Neural progenitor cell (in vitro differentiated cells): ENCODE measurements at regions not wholly inside any gene's neighbourhood (a gene's known extent, or its start where the extent isn't known, plus 50 kb on each side); places are given as distances from the start of the nearest gene placed in this dataset.

ENCODE experiments used
- EZH2 ChIP-seq: fragments of 200-600 bp; sonication (generic); IDR thresholded peaks from 2 replicates; pipeline ENCODE4 v1.6.1; 2017; ENCODE audit warnings: antibody characterized with exemption, mild to moderate bottlenecking, moderate library complexity
- EZH2phosphoT487 ChIP-seq: fragments of 200-600 bp; sonication (generic); IDR thresholded peaks from 2 replicates; pipeline ENCODE4 v1.6.1; 2017; ENCODE audit warnings: antibody characterized with exemption
- TF ChIP-seq, protein P1 (sequence below): fragments of 200-600 bp; sonication (generic); IDR thresholded peaks from 2 replicates; pipeline ENCODE4 v1.5.1; 2017; ENCODE audit warnings: antibody characterized with exemption, mild to moderate bottlenecking

- TF ChIP-seq, protein P1, sequence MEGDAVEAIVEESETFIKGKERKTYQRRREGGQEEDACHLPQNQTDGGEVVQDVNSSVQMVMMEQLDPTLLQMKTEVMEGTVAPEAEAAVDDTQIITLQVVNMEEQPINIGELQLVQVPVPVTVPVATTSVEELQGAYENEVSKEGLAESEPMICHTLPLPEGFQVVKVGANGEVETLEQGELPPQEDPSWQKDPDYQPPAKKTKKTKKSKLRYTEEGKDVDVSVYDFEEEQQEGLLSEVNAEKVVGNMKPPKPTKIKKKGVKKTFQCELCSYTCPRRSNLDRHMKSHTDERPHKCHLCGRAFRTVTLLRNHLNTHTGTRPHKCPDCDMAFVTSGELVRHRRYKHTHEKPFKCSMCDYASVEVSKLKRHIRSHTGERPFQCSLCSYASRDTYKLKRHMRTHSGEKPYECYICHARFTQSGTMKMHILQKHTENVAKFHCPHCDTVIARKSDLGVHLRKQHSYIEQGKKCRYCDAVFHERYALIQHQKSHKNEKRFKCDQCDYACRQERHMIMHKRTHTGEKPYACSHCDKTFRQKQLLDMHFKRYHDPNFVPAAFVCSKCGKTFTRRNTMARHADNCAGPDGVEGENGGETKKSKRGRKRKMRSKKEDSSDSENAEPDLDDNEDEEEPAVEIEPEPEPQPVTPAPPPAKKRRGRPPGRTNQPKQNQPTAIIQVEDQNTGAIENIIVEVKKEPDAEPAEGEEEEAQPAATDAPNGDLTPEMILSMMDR: no peak
- TF ChIP-seq EZH2 (no peak), EZH2phosphoT487 (no peak)
These were observed 87.9 kb upstream of the ZPLD1 start for GRCh38 chr3:102346897-102347296.
